ENCODE measurements at regions not wholly inside any gene's neighbourhood (a gene's known extent, or its start where the extent isn't known, plus 50 kb on each side); places are given as distances from the start of the nearest gene placed in this dataset.

DNA sequence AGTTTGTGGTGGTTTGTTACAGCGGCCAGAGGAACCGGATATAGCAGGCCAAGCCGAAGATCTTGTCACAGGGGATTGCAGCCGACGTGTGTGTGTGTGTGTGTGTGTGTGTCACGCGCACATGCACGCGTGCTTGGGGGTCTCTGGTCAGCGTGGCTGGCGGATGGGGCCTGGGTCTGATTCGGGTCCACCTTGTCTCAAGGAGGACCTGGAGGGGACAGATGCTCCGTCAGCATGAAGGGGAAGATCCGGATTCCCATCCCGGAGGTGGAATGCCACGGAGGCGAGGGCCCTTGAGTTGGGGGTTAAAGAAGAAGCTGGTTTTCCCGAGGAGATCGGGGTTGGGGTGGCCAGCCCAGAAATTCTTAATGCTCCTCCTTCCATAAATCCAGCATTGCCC is 1237.8 kb downstream of the BRD1 start:
- Histone ChIP-seq H3K27ac (ENCODE audit: low read length) (no peak overlapping the region), H3K9me3 (ENCODE audit: control insufficient read depth, insufficient read depth, low read length) (no peaks in the 10 kb centered on the region), H3K36me3 (ENCODE audit: control insufficient read depth, insufficient read depth, low read length) (no peaks in the 10 kb centered on the region), H3K27me3 (ENCODE audit: control insufficient read depth, insufficient read depth, low read length) (no peaks in the 10 kb centered on the region), H3K4me1 (ENCODE audit: control insufficient read depth, insufficient read depth, low read length) (no peaks in the 10 kb centered on the region), H3K4me3 (ENCODE audit: low read length) (no peak overlapping the region)
- Mint-ChIP-seq H3K4me1 (no peaks in the 10 kb centered on the region), H3K9me3 (no peaks in the 10 kb centered on the region), H3K4me3 (no peak overlapping the region), H3K27ac (no peak overlapping the region), H3K36me3 (no peaks in the 10 kb centered on the region), H3K27me3 (ENCODE audit: low read depth in 2 of 2) (no peaks in the 10 kb centered on the region)
- TF ChIP-seq, protein P1, sequence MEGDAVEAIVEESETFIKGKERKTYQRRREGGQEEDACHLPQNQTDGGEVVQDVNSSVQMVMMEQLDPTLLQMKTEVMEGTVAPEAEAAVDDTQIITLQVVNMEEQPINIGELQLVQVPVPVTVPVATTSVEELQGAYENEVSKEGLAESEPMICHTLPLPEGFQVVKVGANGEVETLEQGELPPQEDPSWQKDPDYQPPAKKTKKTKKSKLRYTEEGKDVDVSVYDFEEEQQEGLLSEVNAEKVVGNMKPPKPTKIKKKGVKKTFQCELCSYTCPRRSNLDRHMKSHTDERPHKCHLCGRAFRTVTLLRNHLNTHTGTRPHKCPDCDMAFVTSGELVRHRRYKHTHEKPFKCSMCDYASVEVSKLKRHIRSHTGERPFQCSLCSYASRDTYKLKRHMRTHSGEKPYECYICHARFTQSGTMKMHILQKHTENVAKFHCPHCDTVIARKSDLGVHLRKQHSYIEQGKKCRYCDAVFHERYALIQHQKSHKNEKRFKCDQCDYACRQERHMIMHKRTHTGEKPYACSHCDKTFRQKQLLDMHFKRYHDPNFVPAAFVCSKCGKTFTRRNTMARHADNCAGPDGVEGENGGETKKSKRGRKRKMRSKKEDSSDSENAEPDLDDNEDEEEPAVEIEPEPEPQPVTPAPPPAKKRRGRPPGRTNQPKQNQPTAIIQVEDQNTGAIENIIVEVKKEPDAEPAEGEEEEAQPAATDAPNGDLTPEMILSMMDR (IDR thresholded peaks at IDR 0.05): no peak
- DNase-seq (no peak), ATAC-seq (no peak)
- intact Hi-C loops (cut with micrococcal nuclease): no loop called here
- WGBS (ENCODE audit: insufficient coverage): 85% methylated on average over 19 of the region's 19 CpGs

DNA sequence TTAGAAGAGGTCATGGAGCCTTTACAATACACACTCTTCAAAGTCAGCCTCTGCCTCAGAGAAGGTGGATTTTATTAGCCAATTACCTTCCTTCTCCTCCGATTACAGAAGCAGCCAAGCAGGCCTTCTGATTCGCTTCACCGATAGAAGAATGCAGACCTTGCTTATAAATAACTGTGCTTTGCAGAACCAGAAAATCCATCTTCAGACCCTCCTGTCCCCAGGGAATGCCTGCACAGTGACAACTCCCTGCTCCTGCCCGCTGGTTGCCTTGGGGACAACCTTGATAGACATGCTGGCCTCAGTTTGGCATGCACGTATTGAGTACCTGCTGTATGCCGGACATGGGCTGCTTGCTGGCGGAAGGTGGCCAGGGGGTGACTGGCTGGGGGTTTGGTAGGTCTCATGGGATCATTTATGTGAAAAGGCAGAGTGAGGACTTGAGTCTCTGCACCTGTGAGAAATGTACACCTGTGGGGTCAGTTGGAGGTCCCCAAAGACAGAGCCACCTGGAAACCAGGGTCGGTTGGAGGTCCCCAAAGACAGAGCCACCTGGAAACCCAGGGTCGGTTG is 1238.7 kb downstream of the BRD1 start:
- no peaks in the 10 kb centered on the region for H3K27me3 Mint-ChIP-seq (ENCODE audit: low read depth in 2 of 2)
- DNase-seq: no peak
- H3K4me1 Mint-ChIP-seq: no peaks in the 10 kb centered on the region
- no peak overlapping the region for H3K4me3 Mint-ChIP-seq
- intact Hi-C loops (cut with micrococcal nuclease): no loop called here
- no peaks in the 10 kb centered on the region for H3K4me1 ChIP-seq (ENCODE audit: control insufficient read depth, insufficient read depth, low read length)
- no peaks in the 10 kb centered on the region for H3K36me3 ChIP-seq (ENCODE audit: control insufficient read depth, insufficient read depth, low read length)
- no peak overlapping the region for H3K4me3 ChIP-seq (ENCODE audit: low read length)
- TF ChIP-seq, protein P1 (IDR thresholded peaks at IDR 0.05): no peak
- 84% methylated on average over 9 of the region's 9 CpGs for WGBS (ENCODE audit: insufficient coverage)
- no peaks in the 10 kb centered on the region for H3K27me3 ChIP-seq (ENCODE audit: control insufficient read depth, insufficient read depth, low read length)
- ATAC-seq: no peak
- no peaks in the 10 kb centered on the region for H3K9me3 ChIP-seq (ENCODE audit: control insufficient read depth, insufficient read depth, low read length)
- H3K9me3 Mint-ChIP-seq: no peaks in the 10 kb centered on the region
- H3K36me3 Mint-ChIP-seq: no peaks in the 10 kb centered on the region
- no peak overlapping the region for H3K27ac ChIP-seq (ENCODE audit: low read length)
- H3K27ac Mint-ChIP-seq: no peak overlapping the region

DNA sequence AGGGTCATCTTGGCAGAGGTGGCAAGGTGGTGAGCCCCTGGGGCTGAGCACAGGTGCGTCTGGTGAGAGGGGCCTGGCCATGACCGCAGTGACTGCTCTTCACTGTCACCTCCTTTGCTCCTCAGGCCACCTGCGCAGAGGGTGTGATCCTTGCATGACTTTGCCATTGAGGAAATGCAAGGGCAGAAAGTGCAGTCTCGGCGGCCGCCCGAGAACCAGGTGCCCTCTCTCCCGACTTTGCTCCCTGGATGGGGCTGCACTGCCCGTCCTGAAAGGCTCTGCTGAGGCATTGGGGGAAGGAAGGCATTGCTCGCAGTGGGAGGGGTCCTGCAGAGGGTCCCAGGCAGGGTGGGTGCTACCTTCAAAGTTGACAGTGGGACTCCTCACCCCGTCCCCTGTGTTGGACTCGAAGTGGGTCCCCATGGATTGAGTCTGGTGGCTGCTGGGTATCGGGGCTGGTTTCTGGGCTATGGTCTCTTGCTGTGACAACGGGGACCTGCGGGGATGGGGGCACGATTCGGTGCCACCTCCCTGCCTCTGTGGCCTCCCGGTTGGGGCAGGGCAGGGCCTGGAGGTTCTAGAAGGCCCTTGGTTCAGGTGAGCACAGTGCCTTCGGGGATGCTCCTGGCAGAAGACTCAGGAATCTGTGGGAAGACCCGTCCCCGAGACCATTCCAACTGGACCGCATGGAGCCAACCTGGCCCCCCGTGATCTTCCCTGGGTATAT is 1239.4 kb downstream of the BRD1 start:
- H3K36me3 ChIP-seq (ENCODE audit: control insufficient read depth, insufficient read depth, low read length): no peaks in the 10 kb centered on the region
- DNase-seq (no peak), ATAC-seq (no peak)
- Mint-ChIP-seq H3K36me3 (no peaks in the 10 kb centered on the region), H3K9me3 (no peaks in the 10 kb centered on the region), H3K27me3 (ENCODE audit: low read depth in 2 of 2) (no peaks in the 10 kb centered on the region), H3K4me3 (no peak overlapping the region), H3K27ac (no peak overlapping the region), H3K4me1 (no peaks in the 10 kb centered on the region)
- H3K9me3 ChIP-seq (ENCODE audit: control insufficient read depth, insufficient read depth, low read length): no peaks in the 10 kb centered on the region
- 88% methylated on average over 23 of the region's 23 CpGs for WGBS (ENCODE audit: insufficient coverage)
- no peaks in the 10 kb centered on the region for H3K27me3 ChIP-seq (ENCODE audit: control insufficient read depth, insufficient read depth, low read length)
- no peak overlapping the region for H3K27ac ChIP-seq (ENCODE audit: low read length)
- intact Hi-C loops (cut with micrococcal nuclease): no loop called here
- no peak overlapping the region for H3K4me3 ChIP-seq (ENCODE audit: low read length)
- no peaks in the 10 kb centered on the region for H3K4me1 ChIP-seq (ENCODE audit: control insufficient read depth, insufficient read depth, low read length)
- TF ChIP-seq, protein P1 (IDR thresholded peaks at IDR 0.05): no peak
